Activated naive CD8-positive, alpha-beta T cell treated with anti-CD3 and anti-CD28 coated beads, Interleukin-2, amount 50 U/mL, for 16 hours (primary cell): ENCODE measurements at regions not wholly inside any gene's neighbourhood (a gene's known extent, or its start where the extent isn't known, plus 50 kb on each side); places are given as distances from the start of the nearest gene placed in this dataset.

ENCODE experiments used
- DNase-seq: peaks from one replicate; pipeline ENCODE4 v3.0.0-alpha.2; 2020; ENCODE audit warnings: low read depth, low spot score

DNA sequence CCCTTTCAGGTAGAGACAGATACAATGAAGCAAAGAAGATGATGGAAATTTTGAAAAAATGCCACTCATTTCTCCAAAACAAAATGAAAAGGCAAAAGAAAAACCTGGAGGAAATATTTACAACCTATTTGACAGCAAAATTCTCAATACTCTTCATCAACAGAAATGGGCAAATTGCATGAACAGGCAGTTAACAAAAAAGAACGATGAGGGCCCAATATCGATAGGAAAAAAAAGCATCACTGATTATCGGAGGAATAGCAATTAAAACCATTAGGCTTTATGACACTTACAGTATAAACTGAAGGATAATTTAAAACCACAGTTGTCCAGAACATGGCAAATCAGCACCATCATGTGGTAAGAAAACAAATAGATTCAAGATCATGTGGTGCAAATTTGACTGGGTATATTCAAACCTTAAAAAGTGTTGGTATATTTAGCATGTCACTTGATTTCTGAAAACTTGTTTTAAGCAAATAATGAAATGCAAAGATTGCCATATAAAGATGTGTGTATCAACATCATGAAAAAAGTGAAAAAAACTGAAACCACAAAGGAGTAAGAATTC, 222.9 kb downstream of the BRD1 start:
- no peak for DNase-seq

DNA sequence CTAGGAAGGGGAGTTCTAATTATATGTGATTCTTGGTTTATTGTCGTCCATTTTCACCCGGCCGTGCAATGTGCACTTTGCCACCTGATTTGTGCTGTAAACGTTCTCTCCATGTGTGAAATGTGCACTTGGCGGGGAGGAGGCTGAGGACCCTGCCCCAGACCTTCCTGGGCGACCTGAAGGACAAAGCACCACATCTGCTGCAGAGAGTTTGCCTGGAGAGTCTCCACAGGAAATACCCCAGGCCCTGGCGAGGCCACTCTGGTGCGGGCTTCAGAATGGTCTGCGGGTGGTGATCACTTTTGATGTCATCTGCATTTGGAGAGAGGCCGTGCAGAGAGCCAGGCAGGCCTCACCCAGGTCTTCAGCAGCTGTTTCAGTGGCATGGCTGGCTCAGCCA, 224.7 kb downstream of the BRD1 start:
- DNase-seq = no peak

DNA sequence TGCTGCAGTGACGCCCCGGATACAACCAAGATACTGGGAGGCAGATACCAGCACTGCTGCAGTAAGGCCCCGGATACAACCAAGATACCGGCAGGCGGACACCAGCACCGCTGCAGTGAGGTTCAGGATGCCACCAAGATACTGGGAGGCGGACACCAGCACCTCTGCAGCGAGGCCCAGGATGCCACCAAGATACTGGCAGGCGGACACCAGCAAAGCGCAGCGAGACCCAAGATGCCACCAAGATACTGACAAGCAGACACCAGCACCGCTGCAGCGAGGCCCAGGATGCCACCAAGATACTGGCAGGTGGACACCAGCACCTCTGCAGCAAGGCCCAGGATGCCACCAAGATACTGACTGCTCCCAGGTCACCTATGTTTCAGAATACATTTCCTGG, 225.2 kb downstream of the BRD1 start:
- no peak for DNase-seq

DNA sequence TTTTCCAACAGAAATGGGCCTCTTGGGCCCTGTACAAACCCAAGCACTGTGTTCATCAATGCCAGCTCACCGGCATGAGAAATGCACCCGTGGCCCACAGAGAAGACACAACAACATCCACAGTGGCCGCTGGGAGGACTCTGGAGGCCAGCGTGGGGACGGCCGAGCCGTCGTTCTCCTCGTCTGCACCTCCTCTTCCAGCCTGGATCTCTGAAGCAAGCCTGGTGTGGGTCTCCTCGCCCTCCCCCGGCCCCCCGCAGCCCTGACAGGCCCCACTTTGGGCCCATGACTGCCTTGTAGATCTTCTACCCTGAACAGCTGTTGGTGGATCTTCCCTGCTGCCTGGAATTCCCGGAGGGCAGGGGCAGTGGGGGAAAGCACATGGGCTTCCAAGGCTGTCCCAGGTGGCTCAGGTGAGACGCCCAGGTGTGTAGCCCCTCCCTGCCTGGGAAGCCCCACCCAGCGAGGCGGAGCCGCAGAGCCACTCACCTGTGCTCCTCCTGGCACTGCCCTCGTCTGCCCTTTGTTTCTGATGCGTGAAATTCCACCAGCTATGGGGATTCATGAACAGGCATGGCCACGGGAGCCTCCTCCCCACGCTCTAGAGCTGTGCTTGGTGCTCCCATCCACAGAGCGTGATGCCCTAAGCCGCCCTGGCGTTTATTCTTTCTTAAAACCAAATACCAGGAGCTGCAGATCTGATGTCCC, 225.9 kb downstream of the BRD1 start:
- DNase-seq = no peak

DNA sequence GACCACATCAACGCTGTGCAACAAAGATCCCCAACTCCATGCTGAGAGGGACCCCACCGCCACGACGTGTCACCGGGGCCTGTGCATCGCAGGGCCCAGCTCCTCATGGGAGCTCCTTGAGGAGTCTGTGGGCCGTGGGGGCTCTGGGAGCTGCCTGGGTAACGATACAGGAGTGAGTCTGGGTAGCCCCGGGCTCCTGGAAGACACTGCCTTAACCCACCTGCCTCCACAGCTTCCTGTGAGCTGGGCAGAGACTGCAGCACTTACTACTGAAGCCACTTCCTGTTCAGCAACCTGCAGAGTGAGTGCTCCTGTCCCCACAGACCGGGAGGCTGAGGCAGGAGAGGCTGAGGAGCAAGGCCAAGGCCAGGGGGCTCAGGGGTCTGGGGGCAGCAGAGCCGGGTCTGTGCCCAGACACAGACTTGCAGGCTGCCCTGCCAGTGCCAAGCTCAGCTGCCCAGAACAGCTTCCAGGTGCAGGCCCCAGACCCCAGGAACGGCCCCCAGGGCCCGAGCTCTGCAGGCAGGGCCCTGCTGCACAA, 226.7 kb downstream of the BRD1 start:
- DNase-seq = no peak

DNA sequence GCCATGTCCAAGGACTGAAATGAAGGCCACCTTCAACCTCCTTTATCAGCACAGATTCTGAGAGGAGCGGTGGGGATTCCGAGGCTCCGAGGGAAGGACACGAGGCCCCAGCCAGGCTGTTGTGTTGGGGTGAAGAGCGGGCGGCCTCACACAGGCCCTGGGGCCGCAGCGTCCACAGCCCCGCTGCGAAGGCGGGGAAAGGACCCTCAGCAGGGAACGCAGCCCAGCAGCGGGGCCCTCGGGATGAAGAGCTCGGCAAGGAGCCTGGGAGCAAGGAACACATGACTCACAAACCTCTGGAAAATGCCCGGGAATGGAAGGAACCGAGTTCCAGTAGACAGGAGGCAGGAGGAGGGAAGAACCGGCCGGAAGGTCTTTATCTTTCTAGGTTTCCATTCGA, 227.2 kb downstream of the BRD1 start:
- DNase-seq = no peak

DNA sequence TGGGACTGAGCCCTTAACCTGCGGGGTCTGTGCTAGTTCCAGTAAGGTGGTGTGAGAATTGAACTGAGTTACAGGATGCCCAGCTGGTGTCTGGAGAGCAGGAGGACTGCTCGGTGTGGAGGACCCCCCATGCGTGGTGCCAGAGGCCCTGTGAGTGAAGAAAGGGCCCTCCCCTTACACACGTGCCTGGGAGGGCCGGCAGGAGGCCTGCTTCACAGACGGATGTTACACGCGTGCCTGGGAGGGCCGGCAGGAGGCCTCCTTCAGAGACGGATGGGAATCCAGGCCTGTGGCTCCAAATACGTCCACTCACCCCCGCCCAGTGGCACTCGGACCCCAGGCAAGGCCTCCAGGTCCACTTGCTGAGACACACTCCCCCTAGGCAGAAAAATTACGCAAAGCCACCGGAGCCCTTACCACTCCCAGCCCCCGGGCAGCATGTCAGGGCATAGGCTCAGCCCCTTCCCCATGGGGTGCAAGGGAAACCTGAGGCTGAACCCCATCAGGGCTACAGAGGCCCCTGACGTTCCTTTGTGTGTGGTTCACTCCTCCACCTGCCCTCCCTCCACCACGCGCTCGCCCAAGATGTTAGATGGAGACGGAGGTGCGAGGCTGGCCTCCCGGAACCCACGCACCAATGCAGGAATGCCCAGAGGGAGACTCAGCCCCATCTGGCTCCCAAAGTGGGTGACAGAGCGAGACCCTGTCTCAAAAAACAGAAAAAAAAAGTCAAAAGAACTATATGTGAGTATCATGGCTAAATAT, 227.8 kb downstream of the BRD1 start:
- no peak for DNase-seq

DNA sequence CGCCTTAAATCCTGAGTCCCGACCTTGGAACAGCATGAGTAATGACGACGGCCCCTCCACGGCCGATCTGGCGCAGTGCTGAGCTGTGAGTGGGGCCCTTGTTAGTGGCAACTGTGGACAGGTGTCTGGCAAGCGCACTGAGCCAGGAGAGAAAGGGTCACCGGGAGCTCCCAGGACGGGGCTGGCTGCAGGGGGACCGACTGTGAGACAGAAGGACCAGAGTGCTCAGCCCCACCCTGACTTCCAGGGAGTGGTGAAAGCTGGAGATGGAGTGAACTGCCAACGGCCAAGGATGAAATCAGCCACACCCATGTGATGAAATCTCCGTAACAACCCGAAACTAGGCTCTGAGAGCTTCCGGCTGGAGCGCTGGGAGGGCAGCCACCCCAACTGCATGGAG, 228.6 kb downstream of the BRD1 start:
- DNase-seq = no peak

DNA sequence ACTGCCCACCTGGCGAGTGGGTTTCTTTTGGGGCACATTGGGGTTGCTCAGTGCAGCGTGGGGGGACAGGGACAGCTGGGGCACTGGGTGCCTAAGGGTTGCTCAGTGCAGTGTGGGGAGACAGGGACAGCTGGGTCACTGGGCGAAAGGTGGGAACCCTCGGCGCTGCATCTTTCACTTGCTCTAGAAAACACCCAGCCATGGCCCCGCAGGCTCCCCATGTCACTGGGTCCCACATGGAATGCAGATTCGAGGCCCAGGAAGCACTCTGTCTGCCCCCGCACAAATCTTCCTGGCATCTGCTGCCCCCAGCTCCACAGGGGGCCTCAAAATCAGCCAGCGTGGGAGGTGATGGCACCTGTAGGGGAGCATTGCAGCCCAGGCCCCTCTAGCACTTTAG, 229.3 kb downstream of the BRD1 start:
- no peak for DNase-seq

DNA sequence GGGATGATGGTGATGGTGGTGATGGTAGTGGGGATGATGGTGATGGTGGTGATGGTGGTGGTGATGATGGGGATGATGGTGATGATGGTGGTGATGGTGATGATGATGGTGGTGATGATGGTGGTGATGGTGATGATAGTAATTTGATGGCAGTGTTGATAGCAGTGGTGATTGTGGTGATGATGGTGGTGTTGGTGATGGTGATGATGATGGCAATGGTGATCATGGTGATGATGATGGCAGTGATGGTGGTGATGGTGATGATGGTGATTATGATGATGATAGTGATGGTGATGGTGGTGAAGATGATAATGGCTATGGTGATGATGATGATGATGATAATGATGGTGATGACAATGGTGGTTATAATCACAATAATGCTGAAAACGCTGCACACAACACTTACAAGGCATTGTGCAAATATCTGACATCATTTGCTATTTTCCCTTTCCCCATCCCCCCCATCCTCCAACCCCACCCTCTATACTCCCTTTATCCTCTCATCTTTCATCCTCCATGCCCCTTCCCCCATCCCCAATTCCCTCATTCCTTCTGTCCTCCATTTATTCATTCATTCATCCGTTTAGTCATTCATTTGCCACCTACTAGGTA, 230.1 kb downstream of the BRD1 start:
- DNase-seq = no peak

DNA sequence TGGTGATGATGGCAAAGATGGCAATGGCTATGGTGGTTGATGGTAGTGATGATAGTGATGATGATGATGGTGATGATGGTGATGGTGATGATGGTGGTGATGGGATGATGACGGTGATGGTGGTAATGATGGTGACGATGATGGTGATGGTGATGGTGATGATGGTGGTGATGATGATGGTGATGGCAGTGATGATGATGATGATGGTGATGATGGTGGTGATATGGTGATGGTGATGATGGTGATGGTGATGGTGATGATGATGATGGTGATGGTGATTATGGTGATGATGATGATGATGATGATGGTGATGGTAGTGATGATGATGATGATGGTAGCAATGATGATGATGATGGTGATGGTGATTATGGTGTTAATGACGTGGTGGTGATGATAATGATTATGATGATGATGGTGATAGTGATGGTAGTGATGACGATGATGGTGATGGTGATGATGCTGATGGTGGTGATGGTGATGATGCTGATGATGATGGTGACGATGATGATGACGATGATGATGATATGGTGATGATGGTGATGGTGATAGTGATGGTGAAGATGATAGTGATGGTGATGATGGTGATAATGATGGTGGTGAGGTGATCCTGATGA, 232.1 kb downstream of the BRD1 start:
- DNase-seq = no peak

DNA sequence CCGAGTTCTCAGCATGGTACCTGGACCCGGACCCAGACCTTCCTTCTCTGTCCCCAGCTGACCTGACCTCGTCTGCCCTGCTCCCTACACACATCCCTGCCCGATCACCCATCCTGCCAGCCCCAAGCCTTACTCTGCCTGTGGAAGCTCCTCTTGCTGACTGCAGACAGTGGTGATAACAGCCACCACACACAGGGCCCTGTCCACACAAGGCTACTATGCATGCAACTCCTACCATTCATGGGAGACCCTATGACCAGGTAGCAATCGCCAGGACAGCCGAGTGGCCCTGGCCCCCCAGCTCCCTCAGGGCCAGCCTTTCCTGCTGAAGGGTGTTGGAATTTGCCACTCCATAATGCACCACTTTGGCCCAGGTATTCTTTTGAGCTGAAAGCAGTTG, 233.6 kb downstream of the BRD1 start:
- no peak for DNase-seq

DNA sequence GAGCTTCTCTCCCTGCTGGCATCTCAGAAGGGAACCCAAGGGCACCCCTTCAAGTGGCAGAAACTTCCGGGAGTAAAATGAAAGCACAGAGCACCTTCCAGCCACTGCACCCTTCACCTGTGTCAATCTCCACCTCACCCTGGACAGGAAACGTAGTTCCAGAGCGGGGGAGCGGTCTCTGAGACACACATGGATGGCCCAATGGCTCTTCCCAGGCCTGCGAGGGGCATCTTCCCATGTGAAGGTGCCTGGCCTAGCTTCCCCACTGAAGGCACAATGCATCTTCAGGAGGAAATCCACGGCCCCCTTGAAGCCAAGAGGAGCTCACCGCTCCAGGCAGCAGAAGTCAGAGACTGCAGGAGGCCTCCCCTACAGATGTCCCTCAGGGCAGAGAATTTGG, 234.2 kb downstream of the BRD1 start:
- DNase-seq = no peak

DNA sequence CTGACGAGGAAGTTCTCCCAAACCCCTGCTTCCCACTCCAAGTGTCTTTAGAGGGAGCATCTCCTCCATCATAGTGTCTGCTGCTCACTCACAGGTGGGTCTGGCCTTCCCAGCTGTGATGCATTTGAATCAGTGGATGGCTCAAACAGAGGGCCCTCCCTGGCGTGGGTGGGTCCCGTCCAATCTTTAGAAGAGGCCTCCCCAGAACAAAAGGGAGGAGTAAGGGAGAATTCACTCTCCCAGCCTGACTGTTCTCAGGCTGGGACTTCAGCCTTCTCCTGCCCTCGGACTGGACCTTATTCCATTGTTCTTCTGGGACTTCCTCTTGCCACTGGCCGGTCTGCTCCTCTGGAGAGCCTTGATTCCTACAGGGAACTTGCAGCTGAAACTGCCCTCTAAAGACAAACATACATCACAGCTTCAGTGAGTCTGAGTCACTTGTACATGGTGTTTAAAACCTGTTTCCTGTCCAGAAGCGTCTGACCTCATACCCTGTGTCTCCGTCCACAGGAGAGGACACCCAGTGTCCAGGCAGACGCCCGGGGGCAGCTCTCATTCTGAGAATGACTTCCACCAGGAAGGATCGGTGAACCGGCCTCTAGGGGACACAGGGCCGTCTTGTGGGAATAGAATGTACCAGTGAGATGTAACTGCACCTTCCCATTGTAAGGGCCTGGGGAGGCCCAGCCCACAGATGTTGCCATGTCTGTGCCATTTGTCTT, 234.7 kb downstream of the BRD1 start:
- no peak for DNase-seq

DNA sequence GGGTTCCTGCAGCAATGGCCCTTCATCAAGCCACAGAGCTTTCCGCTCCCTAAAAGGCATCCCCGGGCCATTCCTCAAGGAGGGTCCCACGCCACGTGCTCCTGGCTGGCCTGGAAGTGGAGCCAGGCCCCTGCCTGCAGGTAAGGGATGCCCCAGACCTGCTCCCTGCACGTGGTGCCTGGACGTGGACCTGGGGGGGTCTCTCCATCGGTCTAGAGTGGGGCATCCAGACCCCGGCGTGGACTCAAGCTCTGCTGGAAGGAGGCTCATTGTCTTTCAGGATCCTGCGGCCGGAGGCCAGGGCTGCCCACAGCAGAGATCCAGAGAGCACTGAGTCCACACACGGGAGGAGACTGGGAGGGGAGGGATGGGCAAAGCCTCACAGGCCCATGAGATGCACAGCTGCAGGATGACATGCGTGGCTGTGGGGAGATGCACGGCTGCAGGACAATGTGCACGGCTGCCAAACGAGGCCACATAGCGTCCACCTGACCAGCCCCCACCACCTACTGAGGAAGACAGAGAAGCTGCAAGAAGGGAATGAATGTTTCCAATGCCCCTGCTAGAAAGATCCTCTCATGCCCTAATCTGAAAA, 236.7 kb downstream of the BRD1 start:
- no peak for DNase-seq

DNA sequence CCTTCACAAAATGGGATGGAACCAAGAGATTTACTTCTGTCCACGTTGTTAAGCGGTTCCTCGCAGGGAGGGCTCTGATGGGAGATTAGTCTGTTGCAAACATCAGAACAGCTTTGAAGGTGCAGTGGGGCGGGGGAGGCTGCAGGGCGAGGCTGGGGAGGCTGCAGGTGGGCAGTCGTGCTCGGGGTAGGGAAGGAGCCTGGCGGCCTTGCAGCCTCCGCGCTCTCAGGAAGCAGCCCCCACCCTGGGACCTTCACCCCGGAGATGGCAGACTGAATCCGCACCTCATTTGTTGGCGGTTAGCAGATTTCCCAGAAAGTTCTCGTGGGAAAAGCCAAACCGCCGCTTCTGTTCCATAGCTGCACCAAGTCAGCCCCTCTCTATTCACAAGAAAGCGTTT, 237.3 kb downstream of the BRD1 start:
- no peak for DNase-seq

DNA sequence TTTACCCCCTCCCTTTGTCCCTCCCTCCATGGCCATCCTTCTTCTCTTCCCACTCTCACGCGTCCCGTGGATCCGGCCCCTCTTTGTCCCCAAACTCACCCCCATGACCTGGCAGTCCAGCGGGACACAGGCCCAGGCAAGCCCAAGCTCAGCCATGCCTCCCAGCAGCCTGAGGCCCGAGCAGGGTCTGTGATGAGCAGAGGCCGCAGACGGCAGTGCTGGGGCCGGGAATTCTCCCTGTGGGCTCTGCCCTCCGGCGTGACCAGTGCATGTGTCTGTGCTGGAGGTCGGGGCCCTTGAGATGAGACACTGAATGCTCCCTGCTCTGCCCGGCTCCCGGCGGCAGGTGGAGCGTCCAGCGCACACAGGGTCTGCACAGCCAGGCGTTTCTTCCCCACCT, 237.9 kb downstream of the BRD1 start:
- no peak for DNase-seq

DNA sequence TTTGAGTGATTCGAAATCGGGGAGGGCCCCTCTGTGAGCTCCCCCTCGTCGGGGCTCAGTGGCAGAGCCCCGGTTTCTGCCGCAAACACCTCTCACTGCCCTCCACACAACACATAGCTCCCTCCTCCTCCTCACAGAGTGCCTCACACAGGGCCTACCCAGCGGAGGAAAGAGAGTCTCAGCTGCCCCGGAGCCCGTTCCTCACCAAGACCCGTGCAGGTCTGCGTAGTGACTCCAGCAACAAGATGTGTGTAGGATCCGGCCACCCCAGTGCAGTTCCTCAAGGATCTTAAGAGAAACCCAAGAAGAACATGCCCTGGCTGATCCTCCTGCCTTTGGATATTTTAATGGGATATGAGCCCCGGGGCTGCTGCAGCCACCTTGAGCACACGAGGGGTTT, 238.4 kb downstream of the BRD1 start:
- no peak for DNase-seq

DNA sequence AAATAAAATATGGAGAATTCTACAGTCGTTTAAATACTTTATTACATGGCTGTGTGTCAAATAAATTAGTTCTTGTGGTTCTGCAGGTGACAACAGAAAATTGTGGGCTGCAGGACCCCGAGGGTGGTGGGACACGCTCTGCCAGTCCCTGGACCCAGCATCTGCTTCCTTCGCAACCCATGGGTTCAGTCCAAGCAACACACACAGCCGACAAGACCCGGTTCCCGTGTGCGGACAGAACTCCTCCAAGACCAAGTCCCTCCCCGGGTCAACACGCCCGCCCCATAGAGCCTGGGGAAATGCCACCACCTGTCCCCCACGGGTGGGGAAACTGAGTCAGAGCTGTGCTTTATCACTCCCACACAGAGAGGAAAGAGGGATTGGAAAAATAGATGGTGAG, 238.9 kb downstream of the BRD1 start:
- DNase-seq = no peak

DNA sequence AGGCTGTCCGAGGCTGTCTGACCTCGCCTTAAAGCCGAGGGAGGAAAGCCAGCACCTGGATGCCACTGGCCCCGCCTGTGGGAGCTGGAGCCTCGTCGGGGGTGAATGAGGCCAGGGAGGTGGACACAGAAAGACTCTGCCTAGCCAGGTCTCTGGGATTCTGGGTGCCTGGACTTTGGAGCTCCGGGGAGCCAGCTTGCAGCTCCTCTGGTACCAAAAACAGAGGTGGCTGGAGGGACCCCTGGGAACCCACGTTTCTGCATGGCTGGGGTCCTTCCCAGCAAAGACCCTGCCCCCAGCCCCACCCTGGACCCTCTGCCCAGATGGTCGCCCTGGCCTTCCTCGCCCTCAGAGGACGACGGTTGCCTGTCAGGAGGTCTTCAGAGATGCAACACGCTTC, 239.7 kb downstream of the BRD1 start:
- no peak for DNase-seq

DNA sequence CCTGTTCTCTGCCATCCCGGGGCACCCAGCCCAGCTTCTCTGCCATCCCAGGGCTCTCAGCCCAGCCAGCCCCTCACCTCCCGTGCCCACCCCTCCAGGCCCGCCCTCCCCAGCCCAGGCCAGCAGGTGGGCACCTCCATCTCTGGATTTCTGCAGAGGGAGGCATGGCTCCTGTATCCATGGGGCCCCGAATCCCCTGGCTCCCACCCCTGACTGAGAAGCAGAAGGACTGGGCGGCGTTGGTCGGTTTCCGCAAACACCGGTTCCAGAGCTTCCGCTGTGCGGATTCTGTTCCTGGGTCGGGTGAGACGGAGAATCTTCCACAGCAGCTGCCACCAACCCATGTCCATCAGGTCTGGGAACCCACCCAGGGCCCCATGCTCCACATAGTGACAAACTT, 240.3 kb downstream of the BRD1 start:
- no peak for DNase-seq
